AG09319 (cell line): ENCODE measurements at regions not wholly inside any gene's neighbourhood (a gene's known extent, or its start where the extent isn't known, plus 50 kb on each side); places are given as distances from the start of the nearest gene placed in this dataset.
"Not testable (repeated sequence)": the region's sequence is repeated elsewhere in the genome, so short reads cannot be mapped to it uniquely, and the experiment has no call there.

Source experiments
- DNase-seq: peaks from one replicate; pipeline ENCODE4 v3.0.0-alpha.2; 2010; ENCODE audit warnings: low read depth; ENCODE audit errors: extremely low read depth
- CTCF ChIP-seq: IDR thresholded peaks from 2 replicates; pipeline ENCODE4 v1.5.1; 2011; ENCODE audit warnings: low read depth, mild to moderate bottlenecking, inconsistent platforms, low read length, moderate library complexity

GRCh38 chr4:173722075-173722474, 192.0 kb upstream of the HAND2 start:
- TF ChIP-seq CTCF, result no peak
- no peak for DNase-seq

GRCh38 chr4:173718504-173718903, 188.5 kb upstream of the HAND2 start:
- DNase-seq, result not testable (repeated sequence)

- no peak for DNase-seq
- TF ChIP-seq CTCF, result no peak
These were observed 187.6 kb upstream of the HAND2 start for GRCh38 chr4:173717581-173717980.

GRCh38 chr4:173714456-173714855, 184.4 kb upstream of the HAND2 start:
- no peak for DNase-seq
- no peak for TF ChIP-seq CTCF

GRCh38 chr4:173713026-173713425, 183.0 kb upstream of the HAND2 start:
- no peak for DNase-seq
- no peak for TF ChIP-seq CTCF

GRCh38 chr4:173707658-173708419, 177.8 kb upstream of the HAND2 start:
- DNase-seq, result no peak
- no peak for TF ChIP-seq CTCF

- no peak for DNase-seq
- no peak for TF ChIP-seq CTCF
These were observed 174.2 kb upstream of the HAND2 start for GRCh38 chr4:173704201-173704600.

- TF ChIP-seq CTCF, result no peak
These were observed 173.0 kb upstream of the HAND2 start for GRCh38 chr4:173703021-173703420.

More at GRCh38 chr4:173703021-173703420, 173.0 kb upstream of the HAND2 start:
- DNase-seq, result no peak
